ENCODE measurements at regions not wholly inside any gene's neighbourhood (a gene's known extent, or its start where the extent isn't known, plus 50 kb on each side); places are given as distances from the start of the nearest gene placed in this dataset.

- Histone ChIP-seq H3K4me1 (no peaks in the 10 kb centered on the region), H3K9me3 (no peaks in the 10 kb centered on the region), H3K27me3 (no peaks in the 10 kb centered on the region), H3K36me3 (no peaks in the 10 kb centered on the region), H3K27ac (no peak overlapping the region), H3K4me3 (no peak overlapping the region)
- WGBS, 2 donors, result 68 to 69% methylated on average over 4 of the region's 4 CpGs
- DNase-seq, result no peak
- TF ChIP-seq POLR2A (IDR thresholded peaks at IDR 0.05), result no peak
- intact Hi-C loops (cut with DNase I), result no loop called here
Measured at GRCh38 chr13:91126806-91127205, 220.7 kb upstream of the MIR17HG start.

GRCh38 chr13:91127995-91128394, 219.5 kb upstream of the MIR17HG start:
- TF ChIP-seq POLR2AphosphoS5 (IDR thresholded peaks at IDR 0.05), result no peak
- TF ChIP-seq POLR2A (IDR thresholded peaks at IDR 0.05), result no peak
- TF ChIP-seq EP300 (IDR thresholded peaks at IDR 0.05), result no peak
- no peak for TF ChIP-seq CTCF (IDR thresholded peaks at IDR 0.05)
- Histone ChIP-seq H3K27ac (no peak overlapping the region), H3K4me3 (no peak overlapping the region), H3K36me3 (no peaks in the 10 kb centered on the region), H3K27me3 (no peaks in the 10 kb centered on the region), H3K9me3 (no peaks in the 10 kb centered on the region), H3K4me1 (no peaks in the 10 kb centered on the region)
- DNase-seq, result no peak
- intact Hi-C loops (cut with DNase I), result no loop called here
- WGBS, 2 donors, result 90 to 93% methylated on average over 1 of the region's 1 CpG

GRCh38 chr13:91132381-91132780, 215.1 kb upstream of the MIR17HG start:
- Histone ChIP-seq H3K4me1 (no peaks in the 10 kb centered on the region), H3K27ac (no peak overlapping the region), H3K4me3 (no peak overlapping the region), H3K9me3 (no peaks in the 10 kb centered on the region), H3K36me3 (no peaks in the 10 kb centered on the region), H3K27me3 (no peaks in the 10 kb centered on the region)
- intact Hi-C loops (cut with DNase I), result loop anchor here (10.0 kb wide), 1 partner anchor 592 kb away; no protein-coding TSS in a partner anchor
- 92 to 94% methylated on average over 4 of the region's 4 CpGs for WGBS, 2 donors
- TF ChIP-seq EP300 (IDR thresholded peaks at IDR 0.05) (no peak), POLR2AphosphoS5 (IDR thresholded peaks at IDR 0.05) (no peak), POLR2A (IDR thresholded peaks at IDR 0.05) (no peak), CTCF (IDR thresholded peaks at IDR 0.05) (no peak)
- DNase-seq, result no peak

GRCh38 chr13:91132786-91133185, 214.7 kb upstream of the MIR17HG start:
- intact Hi-C loops (cut with DNase I), result loop anchor here (10.0 kb wide), 1 partner anchor 592 kb away; no protein-coding TSS in a partner anchor
- no peak overlapping the region for H3K27ac ChIP-seq
- no peaks in the 10 kb centered on the region for H3K4me1 ChIP-seq
- 73 to 80% methylated on average over 7 of the region's 7 CpGs for WGBS, 2 donors
- H3K27me3 ChIP-seq, result no peaks in the 10 kb centered on the region
- TF ChIP-seq POLR2AphosphoS5 (IDR thresholded peaks at IDR 0.05) (no peak), CTCF (IDR thresholded peaks at IDR 0.05) (no peak), POLR2A (IDR thresholded peaks at IDR 0.05) (no peak), EP300 (IDR thresholded peaks at IDR 0.05) (no peak)
- no peaks in the 10 kb centered on the region for H3K9me3 ChIP-seq
- no peak overlapping the region for H3K4me3 ChIP-seq
- no peaks in the 10 kb centered on the region for H3K36me3 ChIP-seq
- no peak for DNase-seq

- WGBS, 2 donors, result 38 to 46% methylated on average over 11 of the region's 11 CpGs
- intact Hi-C loops (cut with DNase I), result loop anchor here (10.0 kb wide), 1 partner anchor 591 kb away; no protein-coding TSS in a partner anchor
- Histone ChIP-seq H3K27ac (no peak overlapping the region), H3K27me3 (no peaks in the 10 kb centered on the region), H3K9me3 (no peaks in the 10 kb centered on the region), H3K4me1 (no peaks in the 10 kb centered on the region), H3K4me3 (no peak overlapping the region), H3K36me3 (no peaks in the 10 kb centered on the region)
- TF ChIP-seq POLR2A (IDR thresholded peaks at IDR 0.05) (no peak), CTCF (IDR thresholded peaks at IDR 0.05) (peak in 3 of 4 experiments; percentile 35 to 70 (median 57))
- DNase-seq, result no peak
Measured at GRCh38 chr13:91133941-91134802, 213.3 kb upstream of the MIR17HG start.

Measured in sigmoid colon (tissue), 6 donors.